Naive thymus-derived CD4-positive, alpha-beta T cell (primary cell): ENCODE measurements at regions not wholly inside any gene's neighbourhood (a gene's known extent, or its start where the extent isn't known, plus 50 kb on each side); places are given as distances from the start of the nearest gene placed in this dataset.

Source experiments
- ATAC-seq: fragments of 150-1000 bp; cut with Tn5 transposase; 2 replicates; pipeline ENCODE4 v1.10.0; 2021; ENCODE audit warnings: mild to moderate bottlenecking, moderate library complexity
- CTCF ChIA-PET: fragments of 350-600 bp; sonication (Branson Sonifier 250); formaldehyde crosslinking; loops from one replicate; lab custom pipeline; 2021; ENCODE audit warnings: antibody characterized with exemption; lab: Charles Lee
- POLR2A ChIA-PET: fragments of 350-600 bp; sonication (Branson Sonifier 250); formaldehyde crosslinking; loops from one replicate; lab custom pipeline; 2021; ENCODE audit warnings: antibody characterized with exemption, inconsistent platforms; lab: Charles Lee
- DNase-seq, 9 donors: peaks; one replicate each; pipeline versions ENCODE4 v3.0.0 to v3.0.0-alpha.2; 2020 to 2022; ENCODE audit warnings: mixed read lengths in 1 of 9
- H3K27ac ChIP-seq: one replicate; pipeline ENCODE4 v1.7.0; 2013; ENCODE audit warnings: mild to moderate bottlenecking, low read depth, low read length, moderate library complexity
- H3K27me3 ChIP-seq, 2 donors: one replicate each; pipeline ENCODE4 v1.7.0; 2013; ENCODE audit warnings: low read length in 2 of 2, mild to moderate bottlenecking in 2 of 2, moderate library complexity in 2 of 2; ENCODE audit not compliant: control insufficient read depth in 2 of 2, insufficient read depth in 2 of 2
- H3K36me3 ChIP-seq, 3 experiments: 1 replicate in 2 of 3; 2 replicates in 1 of 3; pipeline ENCODE4 v1.7.0; 2013; ENCODE audit warnings: low read length in 3 of 3, mild to moderate bottlenecking in 3 of 3, moderate library complexity in 1 of 3; ENCODE audit not compliant: insufficient read depth in 3 of 3, control insufficient read depth in 2 of 3
- H3K4me1 ChIP-seq, 2 donors: one replicate each; pipeline ENCODE4 v1.7.0; 2013; ENCODE audit warnings: low read length in 2 of 2, mild to moderate bottlenecking in 2 of 2, moderate library complexity in 1 of 2; ENCODE audit not compliant: control insufficient read depth in 2 of 2, insufficient read depth in 2 of 2
- H3K4me3 ChIP-seq: 2 replicates; pipeline ENCODE4 v1.7.0; 2013; ENCODE audit warnings: mild to moderate bottlenecking, low read length
- H3K9me3 ChIP-seq, 3 experiments: 1 replicate in 2 of 3; 2 replicates in 1 of 3; pipeline ENCODE4 v1.7.0; 2013; ENCODE audit warnings: low read length in 3 of 3; ENCODE audit not compliant: control insufficient read depth in 2 of 3
- H3K27ac Mint-ChIP-seq, 9 donors: one replicate each; pipeline ENCODE4 v1.8.0; 2020 to 2022; ENCODE audit warnings: mixed read lengths in 9 of 9, mild to moderate bottlenecking in 8 of 9, moderate library complexity in 5 of 9, inconsistent platforms in 2 of 9
- H3K27me3 Mint-ChIP-seq, 5 donors: one replicate each; pipeline ENCODE4 v1.8.0; 2021 to 2022; ENCODE audit warnings: mixed read lengths in 5 of 5, mild to moderate bottlenecking in 1 of 5
- H3K36me3 Mint-ChIP-seq, 5 donors: one replicate each; pipeline ENCODE4 v1.8.0; 2020 to 2022; ENCODE audit warnings: mixed read lengths in 5 of 5, mild to moderate bottlenecking in 3 of 5, inconsistent platforms in 1 of 5
- H3K4me1 Mint-ChIP-seq, 7 donors: one replicate each; pipeline ENCODE4 v1.8.0; 2020 to 2022; ENCODE audit warnings: mixed read lengths in 7 of 7, mild to moderate bottlenecking in 3 of 7, inconsistent platforms in 1 of 7
- H3K4me3 Mint-ChIP-seq, 10 donors: one replicate each; pipeline ENCODE4 v1.8.0; 2020 to 2022; ENCODE audit warnings: mild to moderate bottlenecking in 10 of 10, mixed read lengths in 10 of 10, moderate library complexity in 6 of 10, inconsistent platforms in 2 of 10
- H3K9me3 Mint-ChIP-seq, 11 donors: one replicate each; pipeline ENCODE4 v1.8.0; 2020 to 2022; ENCODE audit warnings: mixed read lengths in 11 of 11, mild to moderate bottlenecking in 4 of 11, inconsistent platforms in 1 of 11, moderate library complexity in 1 of 11
- intact Hi-C, 2 donors: fragments of 100-400 bp; cut with micrococcal nuclease; formaldehyde crosslinking; loops; one replicate each; pipeline ENCODE4 v1.15.1; 2023

DNA sequence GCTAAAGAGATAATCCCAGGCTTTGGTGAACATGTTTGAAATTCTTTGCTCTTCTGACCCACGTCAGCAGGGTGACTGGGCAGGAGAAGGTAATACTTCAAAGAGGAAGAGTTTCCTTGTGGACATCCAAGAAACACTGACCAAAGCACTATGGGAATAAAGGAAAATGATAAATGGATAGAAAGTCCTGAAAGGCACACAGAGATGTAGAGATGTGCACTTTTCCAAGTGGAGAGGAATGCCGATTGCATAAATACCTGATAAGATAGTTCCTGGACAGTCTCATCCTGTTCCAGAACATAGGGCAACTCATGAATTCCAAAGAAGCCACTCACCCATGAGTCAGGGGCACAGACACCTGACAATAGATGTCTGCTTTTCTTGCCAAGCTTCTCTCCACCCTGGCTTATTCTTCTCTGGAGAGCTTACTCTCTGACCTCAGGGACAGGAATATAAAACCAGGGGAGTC is 191.3 kb upstream of the FOXA2 start:
- no peaks in the 10 kb centered on the region for H3K4me1 Mint-ChIP-seq
- ChIA-PET CTCF (no interaction called here), POLR2A (no interaction called here)
- peaks cover 0 to 6% (median 0%) of the 10 kb centered on the region in 5 donors for H3K27me3 Mint-ChIP-seq
- Histone ChIP-seq H3K4me3 (no peak overlapping the region), H3K27ac (no peak overlapping the region), H3K9me3 (no peaks in the 10 kb centered on the region), H3K36me3 (no peaks in the 10 kb centered on the region), H3K4me1 (no peaks in the 10 kb centered on the region), H3K27me3 (no peaks in the 10 kb centered on the region)
- DNase-seq (no peak), ATAC-seq (no peak)
- peaks cover 4 to 13% (median 7%) of the 10 kb centered on the region in 11 donors for H3K9me3 Mint-ChIP-seq
- no peak overlapping the region for H3K27ac Mint-ChIP-seq
- intact Hi-C loops: no loop called here
- no peaks in the 10 kb centered on the region for H3K36me3 Mint-ChIP-seq
- H3K4me3 Mint-ChIP-seq: no peak overlapping the region

DNA sequence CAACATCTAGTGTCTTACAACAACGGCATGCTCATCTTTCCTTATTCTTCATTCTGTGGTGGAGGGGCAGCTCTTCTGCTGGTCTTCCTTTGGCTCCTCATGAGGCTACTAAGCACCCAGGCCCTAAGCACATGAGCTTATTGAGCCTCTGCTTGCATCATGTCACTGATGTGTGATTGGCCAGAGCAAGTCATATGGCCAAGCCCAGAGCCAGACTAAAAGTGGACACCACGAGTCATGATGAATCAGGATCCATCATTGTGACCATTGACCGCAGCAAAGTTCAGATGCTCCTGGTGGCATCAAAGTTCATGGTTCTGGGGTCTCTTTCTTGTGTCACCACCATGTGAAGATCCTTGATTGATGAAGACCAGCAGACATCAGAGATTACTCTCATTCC is 192.0 kb upstream of the FOXA2 start:
- ChIA-PET CTCF (no interaction called here), POLR2A (no interaction called here)
- Histone ChIP-seq H3K4me1 (no peaks in the 10 kb centered on the region), H3K27me3 (no peaks in the 10 kb centered on the region), H3K4me3 (no peak overlapping the region), H3K36me3 (no peaks in the 10 kb centered on the region), H3K9me3 (no peaks in the 10 kb centered on the region), H3K27ac (no peak overlapping the region)
- Mint-ChIP-seq H3K27me3 (peaks cover 0 to 6% (median 0%) of the 10 kb centered on the region in 5 donors), H3K4me3 (no peak overlapping the region), H3K9me3 (peaks cover 4 to 13% (median 7%) of the 10 kb centered on the region in 11 donors), H3K36me3 (no peaks in the 10 kb centered on the region), H3K27ac (no peak overlapping the region), H3K4me1 (no peaks in the 10 kb centered on the region)
- DNase-seq: no peak
- no peak for ATAC-seq
- intact Hi-C loops: no loop called here

DNA sequence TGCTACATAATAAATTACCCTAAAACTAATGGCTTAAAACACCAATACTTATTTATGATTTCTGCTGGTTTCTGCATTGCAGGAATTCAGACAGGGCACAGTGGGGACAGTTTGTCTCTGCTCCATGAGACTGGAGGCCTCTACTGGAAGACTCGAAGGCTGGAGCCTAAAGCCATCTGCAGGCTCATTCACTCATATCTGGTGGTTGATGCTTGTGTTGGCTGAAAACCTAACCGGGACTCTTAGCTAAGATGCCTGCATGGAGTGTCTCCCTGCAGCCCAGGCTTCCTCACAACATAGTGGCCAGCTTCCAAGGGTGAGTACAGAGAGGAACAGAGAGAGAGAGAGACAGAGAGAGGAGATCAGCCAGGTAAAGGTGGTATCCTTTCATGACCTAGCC is 195.5 kb upstream of the FOXA2 start:
- intact Hi-C loops: no loop called here
- Histone ChIP-seq H3K4me1 (no peaks in the 10 kb centered on the region), H3K27ac (no peak overlapping the region), H3K9me3 (no peaks in the 10 kb centered on the region), H3K36me3 (no peaks in the 10 kb centered on the region), H3K27me3 (no peaks in the 10 kb centered on the region), H3K4me3 (no peak overlapping the region)
- DNase-seq (no peak), ATAC-seq (no peak)
- Mint-ChIP-seq H3K27ac (no peak overlapping the region), H3K9me3 (peaks cover 2 to 8% (median 6%) of the 10 kb centered on the region in 11 donors), H3K27me3 (no peaks in the 10 kb centered on the region), H3K4me3 (no peak overlapping the region), H3K4me1 (no peaks in the 10 kb centered on the region), H3K36me3 (no peaks in the 10 kb centered on the region)
- POLR2A ChIA-PET: no interaction called here
- CTCF ChIA-PET: no interaction called here

DNA sequence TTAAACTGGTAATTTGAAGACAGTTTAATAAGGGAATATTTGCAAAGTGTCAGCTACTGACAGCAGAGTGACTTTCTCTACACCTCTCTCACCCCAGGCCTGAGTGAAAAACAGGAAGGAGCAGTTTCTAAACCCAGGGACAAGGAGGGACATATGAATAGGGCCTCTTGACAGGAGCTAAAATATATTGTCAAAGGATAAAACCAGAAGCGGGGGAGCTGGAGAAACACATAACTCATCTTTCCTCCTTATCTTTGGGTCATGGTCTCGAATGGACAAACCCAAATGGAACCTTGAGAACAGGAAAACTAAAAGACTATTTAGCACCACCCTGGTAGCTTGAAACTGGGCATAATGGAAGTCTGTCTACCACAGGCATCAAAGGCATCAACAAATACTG is 197.5 kb upstream of the FOXA2 start:
- ChIA-PET POLR2A (no interaction called here), CTCF (no interaction called here)
- ATAC-seq (no peak), DNase-seq (no peak)
- Histone ChIP-seq H3K4me3 (no peak overlapping the region), H3K36me3 (no peaks in the 10 kb centered on the region), H3K27ac (no peak overlapping the region), H3K9me3 (no peaks in the 10 kb centered on the region), H3K4me1 (no peaks in the 10 kb centered on the region), H3K27me3 (no peaks in the 10 kb centered on the region)
- intact Hi-C loops: no loop called here
- H3K27ac Mint-ChIP-seq: no peak overlapping the region
- peaks cover 0 to 6% (median under 1%) of the 10 kb centered on the region in 11 donors for H3K9me3 Mint-ChIP-seq
- no peak overlapping the region for H3K4me3 Mint-ChIP-seq
- H3K27me3 Mint-ChIP-seq: peaks cover 0 to 8% (median 0%) of the 10 kb centered on the region in 5 donors
- H3K4me1 Mint-ChIP-seq: no peaks in the 10 kb centered on the region
- no peaks in the 10 kb centered on the region for H3K36me3 Mint-ChIP-seq

DNA sequence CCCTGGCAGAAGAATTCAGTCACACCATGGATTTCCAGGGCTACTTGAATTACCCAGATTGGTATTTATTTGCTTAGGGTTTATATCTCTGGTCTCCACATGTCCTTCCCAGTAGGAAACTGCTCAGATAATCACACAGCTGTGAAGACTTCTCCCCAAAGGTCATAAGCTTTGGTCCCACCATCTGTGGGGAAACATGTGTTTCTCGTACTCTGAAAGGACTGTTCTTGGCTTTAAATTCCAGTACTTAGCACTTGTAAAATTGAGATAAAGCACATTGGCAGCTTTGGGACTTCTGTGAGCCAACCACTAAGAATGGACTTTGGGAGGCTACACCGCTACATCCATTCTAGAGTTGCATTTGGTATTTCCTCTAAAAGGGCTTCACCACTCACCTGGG is 205.3 kb upstream of the FOXA2 start:
- H3K4me1 Mint-ChIP-seq: no peaks in the 10 kb centered on the region
- ChIA-PET CTCF (no interaction called here), POLR2A (no interaction called here)
- no peaks in the 10 kb centered on the region for H3K27me3 ChIP-seq
- intact Hi-C loops: no loop called here
- no peak overlapping the region for H3K4me3 ChIP-seq
- H3K4me3 Mint-ChIP-seq: no peak overlapping the region
- peaks cover 0 to 7% (median 4%) of the 10 kb centered on the region in 11 donors for H3K9me3 Mint-ChIP-seq
- H3K36me3 ChIP-seq: no peaks in the 10 kb centered on the region
- no peaks in the 10 kb centered on the region for H3K9me3 ChIP-seq
- no peak overlapping the region for H3K27ac Mint-ChIP-seq
- H3K27me3 Mint-ChIP-seq: peaks cover 0 to 8% (median 4%) of the 10 kb centered on the region in 5 donors
- H3K4me1 ChIP-seq: no peaks in the 10 kb centered on the region
- DNase-seq (no peak), ATAC-seq (no peak)
- no peak overlapping the region for H3K27ac ChIP-seq
- H3K36me3 Mint-ChIP-seq: no peaks in the 10 kb centered on the region

DNA sequence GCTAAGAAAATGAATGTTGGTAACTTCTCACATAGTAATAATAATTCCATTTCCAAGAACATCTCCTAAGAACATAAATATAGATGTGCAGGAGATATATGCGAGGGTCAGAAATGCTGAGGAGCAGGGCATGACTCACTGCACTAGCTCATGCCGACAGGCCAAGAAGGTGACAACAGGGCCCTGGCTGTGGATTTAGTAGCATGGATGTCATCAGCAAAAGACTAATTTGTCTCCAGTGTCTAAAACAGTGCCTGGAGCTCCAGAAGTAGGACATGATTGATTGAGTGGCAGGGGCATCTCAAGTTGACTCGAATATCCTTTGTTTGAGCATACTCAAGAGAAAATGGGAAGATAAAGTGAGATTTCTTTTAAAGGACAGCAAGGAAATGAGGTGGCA is 207.0 kb upstream of the FOXA2 start:
- Histone ChIP-seq H3K9me3 (no peaks in the 10 kb centered on the region), H3K4me1 (no peaks in the 10 kb centered on the region), H3K27me3 (no peaks in the 10 kb centered on the region), H3K36me3 (no peaks in the 10 kb centered on the region), H3K27ac (no peak overlapping the region), H3K4me3 (no peak overlapping the region)
- Mint-ChIP-seq H3K4me1 (no peaks in the 10 kb centered on the region), H3K4me3 (no peak overlapping the region), H3K36me3 (no peaks in the 10 kb centered on the region), H3K27me3 (peaks cover 0 to 4% (median 0%) of the 10 kb centered on the region in 5 donors), H3K9me3 (peaks cover 0 to 14% (median 4%) of the 10 kb centered on the region in 11 donors), H3K27ac (no peak overlapping the region)
- DNase-seq (no peak), ATAC-seq (no peak)
- CTCF ChIA-PET: no interaction called here
- POLR2A ChIA-PET: no interaction called here
- intact Hi-C loops: no loop called here

DNA sequence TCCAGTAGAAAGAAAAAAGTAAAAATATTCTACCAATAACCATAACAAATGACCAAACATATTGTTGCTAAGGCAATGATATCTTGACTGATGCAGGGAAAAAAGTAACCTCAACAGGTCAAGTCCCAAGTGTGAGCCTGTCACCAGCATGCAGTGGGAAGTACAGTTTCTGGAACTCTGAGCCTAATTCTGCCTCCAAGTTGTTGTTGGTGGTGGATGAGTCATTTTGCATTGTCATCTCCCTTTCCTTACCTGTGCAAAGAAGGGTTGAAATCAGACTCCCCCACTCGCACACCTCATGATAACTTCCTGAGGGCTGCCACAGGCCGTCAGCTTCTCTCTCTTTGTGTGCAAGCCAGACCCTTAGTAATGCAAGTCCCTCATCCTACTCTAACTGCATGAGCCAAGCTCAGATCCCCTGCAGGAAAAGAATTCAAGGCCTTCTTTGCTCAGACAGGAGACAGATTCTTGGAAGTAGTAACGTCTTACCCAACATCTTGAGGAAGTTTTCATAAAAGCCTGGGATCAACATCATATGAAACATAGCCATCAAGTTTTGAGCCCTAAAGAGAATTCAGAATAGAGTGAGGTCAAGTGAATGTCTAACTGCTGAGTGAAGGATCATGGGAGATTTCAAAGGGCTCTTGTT is 207.6 kb upstream of the FOXA2 start:
- Histone ChIP-seq H3K36me3 (no peaks in the 10 kb centered on the region), H3K4me3 (no peak overlapping the region), H3K27me3 (no peaks in the 10 kb centered on the region), H3K4me1 (no peaks in the 10 kb centered on the region), H3K27ac (no peak overlapping the region), H3K9me3 (no peaks in the 10 kb centered on the region)
- no peak overlapping the region for H3K27ac Mint-ChIP-seq
- ChIA-PET POLR2A (no interaction called here), CTCF (no interaction called here)
- no peaks in the 10 kb centered on the region for H3K4me1 Mint-ChIP-seq
- H3K9me3 Mint-ChIP-seq: peaks cover 0 to 14% (median 7%) of the 10 kb centered on the region in 11 donors
- DNase-seq: no peak
- no peak overlapping the region for H3K4me3 Mint-ChIP-seq
- no peaks in the 10 kb centered on the region for H3K36me3 Mint-ChIP-seq
- intact Hi-C loops: no loop called here
- ATAC-seq: no peak
- peaks cover 0 to 4% (median 0%) of the 10 kb centered on the region in 5 donors for H3K27me3 Mint-ChIP-seq
